Calu3 (cell line): ENCODE measurements at regions not wholly inside any gene's neighbourhood (a gene's known extent, or its start where the extent isn't known, plus 50 kb on each side); places are given as distances from the start of the nearest gene placed in this dataset.

Experiments used
- BruUV-seq: library from RNA; stranded (reverse); fragments of 400-500 nt; replicated peaks from 2 replicates; lab custom pipeline; 2021; lab: Mats Ljungman, UMichigan
- CTCF ChIA-PET: fragments of 300-600 bp; sonication (Branson Sonifier 250); formaldehyde crosslinking; loops from one replicate; lab custom pipeline; 2022; ENCODE audit warnings: antibody characterized with exemption; lab: Charles Lee
- DNase-seq: peaks from one replicate; pipeline ENCODE4 v3.0.0; 2022
- H3K27ac Mint-ChIP-seq: one replicate; pipeline ENCODE4 v1.8.0; 2022; ENCODE audit warnings: mixed read lengths; ENCODE audit not compliant: unreplicated experiment
- H3K27me3 Mint-ChIP-seq: one replicate; pipeline ENCODE4 v1.8.0; 2022; ENCODE audit warnings: mixed read lengths; ENCODE audit not compliant: unreplicated experiment
- H3K36me3 Mint-ChIP-seq: one replicate; pipeline ENCODE4 v1.8.0; 2022; ENCODE audit warnings: mild to moderate bottlenecking, moderate library complexity, mixed read lengths; ENCODE audit not compliant: insufficient read depth, unreplicated experiment
- H3K4me1 Mint-ChIP-seq: one replicate; pipeline ENCODE4 v1.8.0; 2022; ENCODE audit warnings: mild to moderate bottlenecking, low read depth, mixed read lengths; ENCODE audit not compliant: unreplicated experiment
- H3K4me3 Mint-ChIP-seq: one replicate; pipeline ENCODE4 v1.8.0; 2022; ENCODE audit warnings: mild to moderate bottlenecking, low read depth, moderate library complexity, mixed read lengths; ENCODE audit not compliant: unreplicated experiment
- H3K9me3 Mint-ChIP-seq: one replicate; pipeline ENCODE4 v1.8.0; 2022; ENCODE audit warnings: low read depth, mixed read lengths; ENCODE audit not compliant: unreplicated experiment
- CTCF ChIP-seq: fragments of 200-600 bp; IDR thresholded peaks from one replicate; pipeline ENCODE4 v1.8.0; 2022; ENCODE audit warnings: antibody characterized with exemption; ENCODE audit not compliant: unreplicated experiment
- intact Hi-C: fragments of 100-400 bp; cut with micrococcal nuclease; formaldehyde crosslinking; loops from one replicate; pipeline ENCODE4 v1.10.0; 2022; ENCODE audit not compliant: unreplicated experiment

GRCh38 chr4:26237916-26238315 lies 82.9 kb upstream of the RBPJ start:
- DNase-seq: no peak
- H3K27me3 Mint-ChIP-seq: no peaks in the 10 kb centered on the region
- H3K9me3 Mint-ChIP-seq: no peaks in the 10 kb centered on the region
- CTCF ChIA-PET: interaction anchor here (0.6 kb wide), 1 partner anchor 64 kb away, joined by 3 read pairs; no protein-coding TSS in a partner anchor
- BruUV-seq: no TSS peak
- no peak for TF ChIP-seq CTCF
- H3K27ac Mint-ChIP-seq: no peak overlapping the region
- no peak overlapping the region for H3K4me3 Mint-ChIP-seq
- H3K36me3 Mint-ChIP-seq: no peaks in the 10 kb centered on the region
- H3K4me1 Mint-ChIP-seq: peaks cover 16% of the 10 kb centered on the region
- intact Hi-C loops: no loop called here

GRCh38 chr4:26238426-26238777 lies 82.4 kb upstream of the RBPJ start:
- no TSS peak for BruUV-seq
- intact Hi-C loops: no loop called here
- no peaks in the 10 kb centered on the region for H3K36me3 Mint-ChIP-seq
- CTCF ChIA-PET: no interaction called here
- peak overlapping the region; percentile 48 for H3K4me3 Mint-ChIP-seq
- DNase-seq: no peak
- H3K4me1 Mint-ChIP-seq: peaks cover 16% of the 10 kb centered on the region
- no peaks in the 10 kb centered on the region for H3K27me3 Mint-ChIP-seq
- H3K27ac Mint-ChIP-seq: peak overlapping the region; percentile 68
- no peak for TF ChIP-seq CTCF
- no peaks in the 10 kb centered on the region for H3K9me3 Mint-ChIP-seq

GRCh38 chr4:26238778-26239679 lies 81.8 kb upstream of the RBPJ start:
- Mint-ChIP-seq H3K27me3 (no peaks in the 10 kb centered on the region), H3K4me3 (peak overlapping the region; percentile 48), H3K4me1 (peaks cover 16% of the 10 kb centered on the region), H3K36me3 (no peaks in the 10 kb centered on the region), H3K27ac (peak overlapping the region; percentile 68), H3K9me3 (no peaks in the 10 kb centered on the region)
- DNase-seq: no peak
- BruUV-seq: no TSS peak
- CTCF ChIA-PET: no interaction called here
- no peak for TF ChIP-seq CTCF
- intact Hi-C loops: no loop called here

- intact Hi-C loops: no loop called here
- Mint-ChIP-seq H3K27ac (no peak overlapping the region), H3K4me1 (peaks cover 16% of the 10 kb centered on the region), H3K4me3 (no peak overlapping the region), H3K27me3 (no peaks in the 10 kb centered on the region), H3K36me3 (no peaks in the 10 kb centered on the region), H3K9me3 (no peaks in the 10 kb centered on the region)
- CTCF ChIA-PET: no interaction called here
- TF ChIP-seq CTCF: no peak
- no TSS peak for BruUV-seq
- DNase-seq: no peak
These were observed 81.0 kb upstream of the RBPJ start for GRCh38 chr4:26239801-26240200.
